WERI-Rb-1 (cell line): ENCODE measurements at regions not wholly inside any gene's neighbourhood (a gene's known extent, or its start where the extent isn't known, plus 50 kb on each side); places are given as distances from the start of the nearest gene placed in this dataset.

ENCODE experiments used
- DNase-seq: peaks from one replicate; pipeline ENCODE4 v3.0.0-alpha.2; 2020
- H3K27ac ChIP-seq: fragments of 250-450 bp; sonication (Bioruptor Pico); 2 replicates; pipeline ENCODE4 v1.5.1; 2020; ENCODE audit warnings: mild to moderate bottlenecking, moderate library complexity
- H3K27me3 ChIP-seq: fragments of 250-450 bp; sonication (Bioruptor Pico); 2 replicates; pipeline ENCODE4 v1.5.1; 2021; ENCODE audit warnings: mild to moderate bottlenecking, low read depth, moderate library complexity; ENCODE audit not compliant: insufficient read depth, severe bottlenecking
- H3K36me3 ChIP-seq: fragments of 250-450 bp; sonication (Bioruptor Pico); 2 replicates; pipeline ENCODE4 v1.5.1; 2020; ENCODE audit warnings: mild to moderate bottlenecking, moderate library complexity
- H3K4me3 ChIP-seq: 2 replicates; pipeline ENCODE4 v1.5.1; 2011; ENCODE audit warnings: low read depth, mild to moderate bottlenecking, control low read depth, low read length
- H3K9me3 ChIP-seq: fragments of 250-450 bp; sonication (Bioruptor Pico); 2 replicates; pipeline ENCODE4 v1.5.1; 2021; ENCODE audit warnings: mild to moderate bottlenecking, moderate library complexity; ENCODE audit not compliant: severe bottlenecking
- TF ChIP-seq, protein P1 (sequence below): IDR thresholded peaks from 2 replicates; pipeline ENCODE4 v1.5.1; 2011; ENCODE audit warnings: low read depth, mild to moderate bottlenecking, control low read depth, inconsistent platforms, low read length

GRCh38 chr6:167409694-167410093 lies 84.8 kb downstream of the TTLL2 start:
- DNase-seq = peak; percentile 56
- H3K9me3 ChIP-seq = no peaks in the 10 kb centered on the region
- no peak overlapping the region for H3K4me3 ChIP-seq

DNA sequence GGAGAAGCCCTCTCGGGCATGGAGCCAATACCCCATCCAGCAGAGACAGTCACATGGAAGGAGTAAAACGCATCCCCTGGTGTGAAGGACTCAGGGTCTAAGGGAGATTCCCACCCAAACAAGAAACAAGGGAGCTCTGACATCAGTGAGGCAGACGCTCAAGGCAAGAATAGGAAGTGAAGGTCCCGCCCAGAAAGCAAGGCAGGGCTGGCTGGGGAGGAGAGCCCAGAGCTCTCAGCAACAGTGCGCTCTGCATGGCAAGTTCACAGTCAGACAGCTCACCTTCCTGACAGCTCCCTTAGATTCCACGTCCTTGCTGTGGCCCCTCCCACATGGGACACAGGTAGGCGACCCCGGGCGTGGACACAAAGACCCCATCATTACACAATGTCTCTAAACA lies 85.6 kb downstream of the TTLL2 start:
- TF ChIP-seq, protein P1, sequence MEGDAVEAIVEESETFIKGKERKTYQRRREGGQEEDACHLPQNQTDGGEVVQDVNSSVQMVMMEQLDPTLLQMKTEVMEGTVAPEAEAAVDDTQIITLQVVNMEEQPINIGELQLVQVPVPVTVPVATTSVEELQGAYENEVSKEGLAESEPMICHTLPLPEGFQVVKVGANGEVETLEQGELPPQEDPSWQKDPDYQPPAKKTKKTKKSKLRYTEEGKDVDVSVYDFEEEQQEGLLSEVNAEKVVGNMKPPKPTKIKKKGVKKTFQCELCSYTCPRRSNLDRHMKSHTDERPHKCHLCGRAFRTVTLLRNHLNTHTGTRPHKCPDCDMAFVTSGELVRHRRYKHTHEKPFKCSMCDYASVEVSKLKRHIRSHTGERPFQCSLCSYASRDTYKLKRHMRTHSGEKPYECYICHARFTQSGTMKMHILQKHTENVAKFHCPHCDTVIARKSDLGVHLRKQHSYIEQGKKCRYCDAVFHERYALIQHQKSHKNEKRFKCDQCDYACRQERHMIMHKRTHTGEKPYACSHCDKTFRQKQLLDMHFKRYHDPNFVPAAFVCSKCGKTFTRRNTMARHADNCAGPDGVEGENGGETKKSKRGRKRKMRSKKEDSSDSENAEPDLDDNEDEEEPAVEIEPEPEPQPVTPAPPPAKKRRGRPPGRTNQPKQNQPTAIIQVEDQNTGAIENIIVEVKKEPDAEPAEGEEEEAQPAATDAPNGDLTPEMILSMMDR = no peak
- Histone ChIP-seq H3K36me3 (no peaks in the 10 kb centered on the region), H3K27ac (no peak overlapping the region), H3K4me3 (no peak overlapping the region), H3K9me3 (no peaks in the 10 kb centered on the region), H3K27me3 (no peaks in the 10 kb centered on the region)
- DNase-seq = no peak

More at GRCh38 chr6:167409694-167410093, 84.8 kb downstream of the TTLL2 start:
- Histone ChIP-seq H3K27ac (no peak overlapping the region), H3K36me3 (no peaks in the 10 kb centered on the region), H3K27me3 (no peaks in the 10 kb centered on the region)
- TF ChIP-seq, protein P1 = no peak

- Histone ChIP-seq H3K27ac (no peak overlapping the region), H3K27me3 (no peaks in the 10 kb centered on the region), H3K4me3 (no peak overlapping the region), H3K9me3 (no peaks in the 10 kb centered on the region), H3K36me3 (no peaks in the 10 kb centered on the region)
- TF ChIP-seq, protein P1 = no peak
- DNase-seq = no peak
These were observed 87.6 kb downstream of the TTLL2 start for GRCh38 chr6:167412506-167412905.

DNA sequence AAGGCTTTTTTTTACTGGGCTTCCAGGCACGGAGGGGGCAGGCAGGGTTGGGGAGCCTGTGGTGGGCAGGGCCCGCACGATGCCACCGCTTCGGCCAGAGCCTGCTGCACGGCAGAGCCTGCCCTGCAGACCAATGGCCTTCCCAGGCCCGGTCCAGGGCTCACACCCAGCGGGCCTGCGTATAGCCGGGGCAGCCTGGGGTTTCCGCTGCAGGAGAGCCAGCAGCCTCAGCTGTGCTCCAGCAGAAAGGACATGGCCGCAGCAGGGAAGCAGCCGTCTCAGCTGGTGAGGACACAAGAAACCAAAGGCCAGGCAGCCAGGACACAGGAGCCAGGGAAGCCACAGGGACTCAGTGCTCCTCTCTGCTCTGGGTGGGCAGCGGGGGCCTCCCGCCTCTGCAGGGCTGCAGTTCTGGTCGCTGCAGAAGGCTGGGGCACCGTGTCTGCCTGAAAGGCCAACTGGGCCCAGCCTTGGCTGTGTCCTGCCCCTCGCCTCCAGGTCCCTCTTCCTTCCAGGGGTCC lies 90.6 kb downstream of the TTLL2 start:
- TF ChIP-seq, protein P1 = no peak
- no peaks in the 10 kb centered on the region for H3K9me3 ChIP-seq
- H3K4me3 ChIP-seq = no peak overlapping the region
- no peaks in the 10 kb centered on the region for H3K36me3 ChIP-seq
- H3K27ac ChIP-seq = no peak overlapping the region
- no peak for DNase-seq
- no peaks in the 10 kb centered on the region for H3K27me3 ChIP-seq

- H3K36me3 ChIP-seq = no peaks in the 10 kb centered on the region
- TF ChIP-seq, protein P1 = no peak
- no peak for DNase-seq
- H3K4me3 ChIP-seq = no peak overlapping the region
- no peak overlapping the region for H3K27ac ChIP-seq
- H3K9me3 ChIP-seq = no peaks in the 10 kb centered on the region
- no peaks in the 10 kb centered on the region for H3K27me3 ChIP-seq
These were observed 92.0 kb downstream of the TTLL2 start for GRCh38 chr6:167416676-167417430.
